Type B pancreatic cell (in vitro differentiated cells): ENCODE measurements at regions not wholly inside any gene's neighbourhood (a gene's known extent, or its start where the extent isn't known, plus 50 kb on each side); places are given as distances from the start of the nearest gene placed in this dataset.

Experiments used
- DNase-seq: peaks from one replicate; pipeline ENCODE4 v3.0.0; 2021; ENCODE audit warnings: mixed read lengths; ENCODE audit not compliant: unreplicated experiment; ENCODE audit errors: extremely low spot score
- H3K27ac Mint-ChIP-seq: 2 replicates; pipeline ENCODE4 v1.8.0; 2021; ENCODE audit warnings: mild to moderate bottlenecking, mixed read lengths
- H3K27me3 Mint-ChIP-seq: 2 replicates; pipeline ENCODE4 v1.8.0; 2021; ENCODE audit warnings: mixed read lengths
- H3K36me3 Mint-ChIP-seq: 2 replicates; pipeline ENCODE4 v1.8.0; 2021; ENCODE audit warnings: mixed read lengths
- H3K4me1 Mint-ChIP-seq: one replicate; pipeline ENCODE4 v1.8.0; 2021; ENCODE audit warnings: mixed read lengths; ENCODE audit not compliant: unreplicated experiment
- H3K4me3 Mint-ChIP-seq: 2 replicates; pipeline ENCODE4 v1.8.0; 2021; ENCODE audit warnings: mild to moderate bottlenecking, mixed read lengths
- H3K9me3 Mint-ChIP-seq: 2 replicates; pipeline ENCODE4 v1.8.0; 2021; ENCODE audit warnings: mixed read lengths
- TF ChIP-seq, protein P1 (sequence below): fragments of 200-600 bp; sonication (generic); conservative IDR thresholded peaks from 2 replicates; pipeline ENCODE4 v1.5.0; 2021; ENCODE audit warnings: antibody characterized with exemption, mild to moderate bottlenecking

DNA sequence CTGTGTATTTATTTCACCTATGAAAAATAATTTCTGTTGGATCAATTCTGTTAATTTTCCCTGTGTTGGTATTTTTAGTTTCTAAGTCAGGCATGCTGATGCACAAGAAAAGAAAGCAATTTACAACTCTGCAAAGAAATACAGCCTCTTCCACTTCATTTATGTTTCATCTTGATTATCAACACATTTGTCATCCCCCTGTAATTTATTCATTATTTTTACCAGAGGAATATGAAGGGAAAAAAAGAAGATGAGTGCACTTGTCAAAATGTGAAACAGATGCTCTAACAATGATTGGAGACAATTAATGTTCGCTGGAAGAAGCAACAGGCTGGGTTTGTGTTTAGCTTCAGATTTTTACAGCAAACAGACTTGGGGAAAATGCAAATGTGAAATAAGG lies 958.5 kb upstream of the SEL1L start:
- no peak for DNase-seq
- H3K4me3 Mint-ChIP-seq = no peak overlapping the region
- H3K9me3 Mint-ChIP-seq = no peaks in the 10 kb centered on the region
- H3K4me1 Mint-ChIP-seq = peaks cover 5% of the 10 kb centered on the region
- TF ChIP-seq, protein P1, sequence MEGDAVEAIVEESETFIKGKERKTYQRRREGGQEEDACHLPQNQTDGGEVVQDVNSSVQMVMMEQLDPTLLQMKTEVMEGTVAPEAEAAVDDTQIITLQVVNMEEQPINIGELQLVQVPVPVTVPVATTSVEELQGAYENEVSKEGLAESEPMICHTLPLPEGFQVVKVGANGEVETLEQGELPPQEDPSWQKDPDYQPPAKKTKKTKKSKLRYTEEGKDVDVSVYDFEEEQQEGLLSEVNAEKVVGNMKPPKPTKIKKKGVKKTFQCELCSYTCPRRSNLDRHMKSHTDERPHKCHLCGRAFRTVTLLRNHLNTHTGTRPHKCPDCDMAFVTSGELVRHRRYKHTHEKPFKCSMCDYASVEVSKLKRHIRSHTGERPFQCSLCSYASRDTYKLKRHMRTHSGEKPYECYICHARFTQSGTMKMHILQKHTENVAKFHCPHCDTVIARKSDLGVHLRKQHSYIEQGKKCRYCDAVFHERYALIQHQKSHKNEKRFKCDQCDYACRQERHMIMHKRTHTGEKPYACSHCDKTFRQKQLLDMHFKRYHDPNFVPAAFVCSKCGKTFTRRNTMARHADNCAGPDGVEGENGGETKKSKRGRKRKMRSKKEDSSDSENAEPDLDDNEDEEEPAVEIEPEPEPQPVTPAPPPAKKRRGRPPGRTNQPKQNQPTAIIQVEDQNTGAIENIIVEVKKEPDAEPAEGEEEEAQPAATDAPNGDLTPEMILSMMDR = no peak
- no peaks in the 10 kb centered on the region for H3K27me3 Mint-ChIP-seq
- H3K36me3 Mint-ChIP-seq = no peaks in the 10 kb centered on the region
- H3K27ac Mint-ChIP-seq = no peak overlapping the region

DNA sequence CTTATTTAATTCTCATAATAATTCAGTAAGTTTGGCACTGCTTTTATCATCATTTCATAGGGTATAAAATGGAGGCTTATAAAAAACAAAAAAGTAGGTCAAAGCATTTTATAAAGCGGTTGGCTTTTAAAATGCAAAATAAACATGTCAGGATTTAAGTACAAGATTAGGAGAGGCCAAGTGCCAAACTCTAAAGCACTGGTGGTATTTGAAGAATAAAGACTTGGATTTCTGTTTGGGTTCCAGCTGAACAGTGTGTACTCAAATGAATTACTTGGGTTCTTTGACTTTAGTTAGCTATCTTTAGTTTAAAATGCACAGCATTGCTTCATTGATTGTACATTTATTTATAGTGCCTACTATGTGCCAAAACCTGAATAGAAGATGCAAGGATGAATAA lies 966.6 kb upstream of the SEL1L start:
- H3K4me3 Mint-ChIP-seq = no peak overlapping the region

DNA sequence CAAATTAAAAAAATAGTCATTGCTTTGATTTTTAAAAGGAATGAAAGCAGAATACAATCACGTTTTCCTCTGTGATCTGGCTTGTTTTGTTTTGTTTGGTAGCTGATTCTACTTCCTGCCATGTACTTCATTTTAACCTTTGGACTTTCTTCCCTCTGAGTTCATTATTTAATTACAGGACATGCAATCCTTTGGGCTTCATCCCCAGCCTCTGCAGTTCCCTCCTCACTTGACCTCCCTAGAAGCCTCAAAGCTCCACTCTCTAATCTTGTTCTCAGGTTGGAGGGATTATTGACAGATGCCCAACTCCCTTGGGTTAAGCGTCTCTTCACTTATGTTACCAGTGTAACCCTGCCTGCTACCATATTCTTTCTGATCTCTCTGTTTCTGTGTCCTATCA lies 967.9 kb upstream of the SEL1L start:
- Mint-ChIP-seq H3K36me3 (no peaks in the 10 kb centered on the region), H3K9me3 (no peaks in the 10 kb centered on the region), H3K27me3 (no peaks in the 10 kb centered on the region), H3K4me3 (peak overlapping the region; percentile 20), H3K4me1 (peaks cover 6% of the 10 kb centered on the region), H3K27ac (no peak overlapping the region)
- no peak for DNase-seq
- TF ChIP-seq, protein P1 = no peak

More for the DNA sequence above, 966.6 kb upstream of the SEL1L start:
- Mint-ChIP-seq H3K27ac (no peak overlapping the region), H3K9me3 (no peaks in the 10 kb centered on the region), H3K4me1 (peaks cover 6% of the 10 kb centered on the region), H3K36me3 (no peaks in the 10 kb centered on the region), H3K27me3 (no peaks in the 10 kb centered on the region)
- no peak for DNase-seq
- TF ChIP-seq, protein P1 = no peak

DNA sequence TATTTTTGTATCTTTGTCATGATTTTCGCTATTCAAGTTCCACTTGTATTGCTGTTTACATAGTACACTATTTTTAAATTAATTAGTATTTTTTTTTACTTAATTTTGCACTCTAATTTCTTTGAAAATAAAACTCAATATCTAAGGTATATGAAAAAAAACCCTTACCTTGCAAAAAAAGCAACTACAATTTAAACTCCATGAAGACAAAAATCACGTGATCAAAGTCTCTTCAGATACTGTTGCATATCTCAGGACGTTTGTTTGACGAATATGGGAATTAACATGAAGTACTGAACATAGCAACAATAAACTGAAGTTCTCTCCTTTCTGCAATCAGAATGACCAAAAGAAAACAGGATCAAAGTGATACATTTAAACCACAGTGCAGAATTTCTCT lies 968.4 kb upstream of the SEL1L start:
- Mint-ChIP-seq H3K36me3 (no peaks in the 10 kb centered on the region), H3K27me3 (no peaks in the 10 kb centered on the region), H3K27ac (no peak overlapping the region), H3K9me3 (no peaks in the 10 kb centered on the region), H3K4me1 (peaks cover 6% of the 10 kb centered on the region), H3K4me3 (no peak overlapping the region)
- TF ChIP-seq, protein P1 = no peak
- DNase-seq = no peak

DNA sequence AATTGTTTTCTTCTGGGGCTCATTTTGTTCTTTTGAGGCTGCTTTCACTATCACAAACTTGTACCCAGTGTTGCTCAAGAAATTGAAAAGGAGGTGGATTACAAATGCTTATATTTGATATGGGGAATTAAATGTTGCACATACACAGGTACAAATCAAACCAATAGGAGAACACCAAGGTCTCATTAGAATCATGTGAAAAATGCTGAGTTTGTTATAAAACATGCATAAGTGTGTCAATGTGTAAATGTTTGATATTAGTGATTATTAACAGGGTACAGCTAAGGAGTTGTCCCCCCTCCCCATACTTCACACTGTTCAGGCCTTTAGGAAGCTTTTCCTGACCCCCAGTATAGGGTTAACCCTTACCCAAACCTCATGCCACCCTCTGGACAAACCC lies 971.2 kb upstream of the SEL1L start:
- no peak for DNase-seq
- Mint-ChIP-seq H3K27ac (no peak overlapping the region), H3K4me3 (no peak overlapping the region), H3K4me1 (peaks cover 6% of the 10 kb centered on the region), H3K9me3 (no peaks in the 10 kb centered on the region), H3K36me3 (no peaks in the 10 kb centered on the region), H3K27me3 (no peaks in the 10 kb centered on the region)
- TF ChIP-seq, protein P1 = no peak

DNA sequence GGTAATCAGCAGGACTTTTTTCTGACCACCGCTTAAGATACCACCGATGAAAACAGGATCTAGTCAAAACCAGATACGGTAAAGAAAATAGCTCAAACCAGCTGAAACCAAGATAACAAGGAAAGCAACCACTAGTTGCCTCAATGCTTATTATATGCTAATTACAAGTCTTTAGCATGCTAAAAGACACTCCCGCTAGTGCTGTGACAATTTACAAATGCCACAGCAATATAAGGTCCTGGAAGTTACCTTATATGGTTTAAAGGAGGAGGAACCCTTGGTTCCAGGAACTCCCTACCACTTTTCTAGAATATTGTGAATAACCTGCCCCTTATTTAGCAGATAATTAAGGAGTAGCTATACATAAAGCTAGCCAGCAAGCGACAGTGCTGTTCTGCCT lies 976.4 kb upstream of the SEL1L start:
- Mint-ChIP-seq H3K9me3 (no peaks in the 10 kb centered on the region), H3K36me3 (no peaks in the 10 kb centered on the region), H3K4me3 (no peak overlapping the region), H3K27ac (no peak overlapping the region), H3K27me3 (no peaks in the 10 kb centered on the region), H3K4me1 (no peaks in the 10 kb centered on the region)
- DNase-seq = no peak
- TF ChIP-seq, protein P1 = no peak
